ENCODE measurements at regions not wholly inside any gene's neighbourhood (a gene's known extent, or its start where the extent isn't known, plus 50 kb on each side); places are given as distances from the start of the nearest gene placed in this dataset.

DNA sequence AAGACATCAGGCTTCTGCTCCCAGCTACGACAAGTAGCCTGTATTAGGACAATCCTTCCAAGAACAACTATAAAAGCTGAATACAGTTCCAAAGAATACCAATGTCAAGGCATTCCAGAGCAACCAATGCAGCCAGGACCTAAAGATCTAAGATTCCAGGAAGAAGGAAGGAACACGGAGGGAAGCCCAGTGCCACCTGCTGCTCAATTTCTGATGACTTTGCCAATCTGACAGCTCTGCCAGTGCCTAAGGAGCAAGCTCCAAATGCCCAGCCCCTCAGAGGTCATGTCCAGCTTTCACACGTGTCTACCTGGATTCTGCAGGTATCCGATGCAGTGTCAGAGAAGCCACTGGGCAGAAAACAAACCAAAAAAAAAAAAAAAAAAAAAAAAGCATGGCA, 164.4 kb downstream of the IRS2 start:
- DNase-seq: peak in 1 of 2 experiments; percentile 33
- Histone ChIP-seq H3F3A (ENCODE audit: insufficient read depth, low read depth) (no peaks in the 10 kb centered on the region), H3K9me3 (ENCODE audit: insufficient read depth, low read depth) (peaks cover 4% of the 10 kb centered on the region; the same call in 1 of the 2 replicates), H3K27me3 (ENCODE audit: insufficient read depth, low read depth) (no peaks in the 10 kb centered on the region), H3K4me1 (replicated peaks; ENCODE audit: insufficient read depth) (no peaks in the 10 kb centered on the region; the same call in 1 of the 2 replicates), H2AFZ (no peak overlapping the region), H4K20me1 (ENCODE audit: insufficient read depth) (no peaks in the 10 kb centered on the region), H3K9me2 (ENCODE audit: insufficient read depth) (no peaks in the 10 kb centered on the region), H3K4me3 (no peak overlapping the region), H3K79me2 (ENCODE audit: low read depth) (no peaks in the 10 kb centered on the region), H3K27ac (no peak overlapping the region), H3K36me3 (ENCODE audit: low read depth) (no peaks in the 10 kb centered on the region), H3K4me2 (no peak overlapping the region)
- POLR2A ChIA-PET (ENCODE audit: unreplicated experiment): interaction anchor here (0.5 kb wide), 1 partner anchor 19 kb away, joined by 5 read pairs; no protein-coding TSS in a partner anchor
- intact Hi-C loops (cut with micrococcal nuclease; ENCODE audit: unreplicated experiment): no loop called here
- CTCF ChIA-PET: no interaction called here
- TF ChIP-seq EZH2 (IDR thresholded peaks at IDR 0.05; ENCODE audit: low read depth): no peak
- TF ChIP-seq, protein P1, sequence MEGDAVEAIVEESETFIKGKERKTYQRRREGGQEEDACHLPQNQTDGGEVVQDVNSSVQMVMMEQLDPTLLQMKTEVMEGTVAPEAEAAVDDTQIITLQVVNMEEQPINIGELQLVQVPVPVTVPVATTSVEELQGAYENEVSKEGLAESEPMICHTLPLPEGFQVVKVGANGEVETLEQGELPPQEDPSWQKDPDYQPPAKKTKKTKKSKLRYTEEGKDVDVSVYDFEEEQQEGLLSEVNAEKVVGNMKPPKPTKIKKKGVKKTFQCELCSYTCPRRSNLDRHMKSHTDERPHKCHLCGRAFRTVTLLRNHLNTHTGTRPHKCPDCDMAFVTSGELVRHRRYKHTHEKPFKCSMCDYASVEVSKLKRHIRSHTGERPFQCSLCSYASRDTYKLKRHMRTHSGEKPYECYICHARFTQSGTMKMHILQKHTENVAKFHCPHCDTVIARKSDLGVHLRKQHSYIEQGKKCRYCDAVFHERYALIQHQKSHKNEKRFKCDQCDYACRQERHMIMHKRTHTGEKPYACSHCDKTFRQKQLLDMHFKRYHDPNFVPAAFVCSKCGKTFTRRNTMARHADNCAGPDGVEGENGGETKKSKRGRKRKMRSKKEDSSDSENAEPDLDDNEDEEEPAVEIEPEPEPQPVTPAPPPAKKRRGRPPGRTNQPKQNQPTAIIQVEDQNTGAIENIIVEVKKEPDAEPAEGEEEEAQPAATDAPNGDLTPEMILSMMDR (conservative IDR thresholded peaks at IDR 0.05): no peak
- BruUV-seq (replicated peaks): no TSS peak

DNA sequence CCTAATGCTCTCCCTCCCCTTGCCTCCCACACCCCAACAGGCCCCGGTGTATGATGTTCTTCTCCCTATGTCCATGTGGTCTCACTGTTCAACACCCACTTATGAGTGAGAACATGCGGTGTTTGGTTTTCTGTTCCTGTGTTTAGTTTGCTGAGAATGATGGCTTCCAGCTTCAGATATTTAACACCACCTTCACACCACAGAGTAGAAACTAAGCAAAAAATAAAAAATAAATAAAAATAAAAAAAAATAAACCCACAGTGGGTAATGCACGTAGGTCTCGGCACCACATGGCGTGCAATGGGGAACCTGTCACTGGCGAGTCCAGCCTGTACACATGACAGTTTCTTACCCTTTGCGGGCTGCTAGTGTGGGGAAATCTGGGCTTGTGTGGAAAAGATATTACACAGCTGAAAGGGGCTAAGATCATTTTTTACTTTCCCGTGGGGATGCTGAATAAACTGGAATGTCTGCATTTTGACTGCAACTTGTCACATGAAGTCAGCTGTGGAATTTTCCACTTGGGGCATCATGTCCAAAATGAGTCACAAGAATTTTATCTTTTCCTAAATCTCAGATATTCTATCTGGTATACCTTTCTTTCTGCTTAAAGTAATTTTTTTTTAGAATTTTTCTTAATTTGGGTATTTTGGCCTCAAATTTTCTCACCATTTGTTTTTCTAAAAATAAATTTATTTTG, 170.5 kb downstream of the IRS2 start:
- intact Hi-C loops (cut with micrococcal nuclease; ENCODE audit: unreplicated experiment): no loop called here
- no peak overlapping the region for H2AFZ ChIP-seq
- no peaks in the 10 kb centered on the region for H3F3A ChIP-seq (ENCODE audit: insufficient read depth, low read depth)
- peaks cover 25% of the 10 kb centered on the region for H3K4me1 ChIP-seq (replicated peaks; ENCODE audit: insufficient read depth)
- H3K79me2 ChIP-seq (ENCODE audit: low read depth): no peaks in the 10 kb centered on the region
- no peaks in the 10 kb centered on the region for H4K20me1 ChIP-seq (ENCODE audit: insufficient read depth)
- peak in 1 of 2 experiments; percentile 73 for DNase-seq
- TF ChIP-seq, protein P1 (conservative IDR thresholded peaks at IDR 0.05): no peak
- TF ChIP-seq EZH2 (IDR thresholded peaks at IDR 0.05; ENCODE audit: low read depth): no peak
- peaks cover 4% of the 10 kb centered on the region; the same call in 1 of the 2 replicates for H3K9me3 ChIP-seq (ENCODE audit: insufficient read depth, low read depth)
- H3K9me2 ChIP-seq (ENCODE audit: insufficient read depth): no peaks in the 10 kb centered on the region
- no TSS peak for BruUV-seq (replicated peaks)
- peak overlapping the region; percentile 1; the same call in 1 of the 2 replicates for H3K4me2 ChIP-seq
- H3K4me3 ChIP-seq: no peak overlapping the region
- POLR2A ChIA-PET (ENCODE audit: unreplicated experiment): interaction anchor here (0.7 kb wide), 1 partner anchor 142 kb away, joined by 3 read pairs; no protein-coding TSS in a partner anchor
- H3K27ac ChIP-seq: no peak overlapping the region
- CTCF ChIA-PET: interaction anchor here (0.6 kb wide), 1 partner anchor 405 kb away, joined by 10 read pairs; no protein-coding TSS in a partner anchor
- H3K36me3 ChIP-seq (ENCODE audit: low read depth): no peaks in the 10 kb centered on the region
- no peaks in the 10 kb centered on the region for H3K27me3 ChIP-seq (ENCODE audit: insufficient read depth, low read depth)

DNA sequence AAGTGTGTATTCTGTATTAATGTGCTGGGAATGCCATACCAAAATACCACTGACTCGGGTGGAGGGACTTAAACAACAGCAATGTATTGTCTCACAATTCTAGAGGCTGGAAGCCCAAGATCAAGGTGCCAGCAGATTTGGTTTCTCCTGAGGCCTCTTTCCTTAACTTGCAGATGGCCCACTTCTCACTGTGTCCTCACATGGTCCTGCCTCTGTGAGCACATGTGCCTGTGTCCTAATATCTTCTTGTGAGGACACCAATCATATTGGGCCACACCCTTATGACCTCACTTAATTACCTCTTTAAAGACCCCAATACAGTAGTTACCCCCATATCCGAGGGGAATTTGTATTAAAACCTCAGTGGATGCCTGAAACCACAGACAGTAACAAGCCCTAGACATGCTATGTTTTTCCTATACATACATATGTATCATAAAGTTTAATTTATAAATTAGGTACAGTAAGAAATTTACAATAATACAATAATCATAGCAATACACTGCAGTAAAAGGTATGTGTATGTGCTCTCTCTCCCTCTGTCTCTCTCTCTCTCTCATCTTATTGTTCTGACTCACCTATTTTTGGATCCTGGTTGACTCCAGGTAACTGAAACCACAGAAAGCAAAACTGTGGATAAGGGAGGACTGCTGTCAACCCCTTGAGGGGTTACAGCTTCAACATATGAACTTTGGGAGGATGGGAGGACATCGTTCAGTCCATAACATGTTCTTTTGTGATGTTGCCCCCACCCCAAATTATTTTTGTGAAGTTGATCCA, 174.3 kb downstream of the IRS2 start:
- no peak overlapping the region for H2AFZ ChIP-seq
- CTCF ChIA-PET: interaction anchor here (1.0 kb wide), 1 partner anchor 11 kb away, joined by 3 read pairs; no protein-coding TSS in a partner anchor
- peak in 1 of 2 experiments; percentile 31 for DNase-seq
- H3K27me3 ChIP-seq (ENCODE audit: insufficient read depth, low read depth): no peaks in the 10 kb centered on the region
- no peaks in the 10 kb centered on the region for H3K36me3 ChIP-seq (ENCODE audit: low read depth)
- POLR2A ChIA-PET (ENCODE audit: unreplicated experiment): no interaction called here
- intact Hi-C loops (cut with micrococcal nuclease; ENCODE audit: unreplicated experiment): no loop called here
- H3K4me2 ChIP-seq: no peak overlapping the region
- H3K4me3 ChIP-seq: no peak overlapping the region
- H4K20me1 ChIP-seq (ENCODE audit: insufficient read depth): no peaks in the 10 kb centered on the region
- no peak for TF ChIP-seq EZH2 (IDR thresholded peaks at IDR 0.05; ENCODE audit: low read depth)
- TF ChIP-seq, protein P1 (conservative IDR thresholded peaks at IDR 0.05): no peak
- BruUV-seq (replicated peaks): no TSS peak
- H3K9me2 ChIP-seq (ENCODE audit: insufficient read depth): no peaks in the 10 kb centered on the region
- H3K79me2 ChIP-seq (ENCODE audit: low read depth): no peaks in the 10 kb centered on the region
- no peaks in the 10 kb centered on the region for H3K9me3 ChIP-seq (ENCODE audit: insufficient read depth, low read depth)
- H3F3A ChIP-seq (ENCODE audit: insufficient read depth, low read depth): no peaks in the 10 kb centered on the region
- H3K4me1 ChIP-seq (replicated peaks; ENCODE audit: insufficient read depth): peaks cover 25% of the 10 kb centered on the region
- no peak overlapping the region for H3K27ac ChIP-seq
